ENCODE measurements at regions not wholly inside any gene's neighbourhood (a gene's known extent, or its start where the extent isn't known, plus 50 kb on each side); places are given as distances from the start of the nearest gene placed in this dataset.

GRCh38 chr1:239939602-239940001 is 152.1 kb upstream of the FMN2 start:
- ATAC-seq (no peak), DNase-seq (ENCODE audit: low spot score) (no peak)
- TF ChIP-seq JUN (CRISPR knock-in tag; IDR thresholded peaks at IDR 0.05) (no peak), MLX (CRISPR knock-in tag; IDR thresholded peaks at IDR 0.05) (no peak), NFE2L1 (CRISPR knock-in tag; IDR thresholded peaks at IDR 0.05) (no peak), IRF1 (CRISPR knock-in tag; IDR thresholded peaks at IDR 0.05) (no peak), ZNF138 (CRISPR knock-in tag; conservative IDR thresholded peaks at IDR 0.05) (no peak), GABPB1 (CRISPR knock-in tag; IDR thresholded peaks at IDR 0.05) (no peak), ZBTB43 (CRISPR knock-in tag; IDR thresholded peaks at IDR 0.05) (no peak), NFATC4 (CRISPR knock-in tag; IDR thresholded peaks at IDR 0.05) (no peak), FOXJ3 (CRISPR knock-in tag; IDR thresholded peaks at IDR 0.05; ENCODE audit: borderline replicate concordance) (no peak), NR3C1 (CRISPR knock-in tag; conservative IDR thresholded peaks at IDR 0.05; ENCODE audit: low read depth) (no peak), CREB1 (CRISPR knock-in tag; IDR thresholded peaks at IDR 0.05) (no peak), ZNF396 (CRISPR knock-in tag; IDR thresholded peaks at IDR 0.05; ENCODE audit: borderline replicate concordance) (no peak), HMGXB4 (CRISPR knock-in tag; IDR thresholded peaks at IDR 0.05) (no peak), CREM (CRISPR knock-in tag; IDR thresholded peaks at IDR 0.05) (no peak), CBFB (CRISPR knock-in tag; IDR thresholded peaks at IDR 0.05; ENCODE audit: low read depth) (no peak), ZNF219 (CRISPR knock-in tag; IDR thresholded peaks at IDR 0.05; ENCODE audit: borderline replicate concordance) (no peak)
- Mint-ChIP-seq H3K4me3 (no peak overlapping the region), H3K4me1 (no peaks in the 10 kb centered on the region), H3K9me3 (peaks cover 36% of the 10 kb centered on the region), H3K27me3 (ENCODE audit: low read depth) (no peaks in the 10 kb centered on the region), H3K27ac (no peak overlapping the region; the same call in 1 of the 2 replicates), H3K36me3 (peaks cover 28% of the 10 kb centered on the region)
- POLR2A ChIA-PET, result no interaction called here
- CTCF ChIA-PET, result interaction anchor here (1.0 to 1.2 kb wide), 2 partner anchors 12 to 66 kb away, joined by 3 to 5 read pairs; no protein-coding TSS in a partner anchor

GRCh38 chr1:239943761-239944160 is 147.9 kb upstream of the FMN2 start:
- CTCF ChIA-PET, result no interaction called here
- DNase-seq (ENCODE audit: low spot score) (no peak), ATAC-seq (no peak)
- H3K9me3 Mint-ChIP-seq, result peaks cover 47% of the 10 kb centered on the region
- TF ChIP-seq ATF1 (CRISPR knock-in tag; IDR thresholded peaks at IDR 0.05), result no peak
- no peak for TF ChIP-seq HMGA2 (CRISPR knock-in tag; IDR thresholded peaks at IDR 0.05)
- no peak for TF ChIP-seq ZNF671 (CRISPR knock-in tag; IDR thresholded peaks at IDR 0.05)
- no peak for TF ChIP-seq ATF6 (CRISPR knock-in tag; IDR thresholded peaks at IDR 0.05)
- no peak for TF ChIP-seq PREB (CRISPR knock-in tag; IDR thresholded peaks at IDR 0.05; ENCODE audit: borderline replicate concordance)
- TF ChIP-seq JUN (CRISPR knock-in tag; IDR thresholded peaks at IDR 0.05), result no peak
- no peak for TF ChIP-seq NR1H2 (CRISPR knock-in tag; IDR thresholded peaks at IDR 0.05)
- no peak for TF ChIP-seq ATF3 (CRISPR knock-in tag; conservative IDR thresholded peaks at IDR 0.05)
- TF ChIP-seq ZNF423 (CRISPR knock-in tag; IDR thresholded peaks at IDR 0.05), result no peak
- H3K27ac Mint-ChIP-seq, result no peak overlapping the region
- H3K4me3 Mint-ChIP-seq, result no peak overlapping the region
- POLR2A ChIA-PET, result no interaction called here
- H3K36me3 Mint-ChIP-seq, result peaks cover 33% of the 10 kb centered on the region
- H3K4me1 Mint-ChIP-seq, result no peaks in the 10 kb centered on the region
- H3K27me3 Mint-ChIP-seq (ENCODE audit: low read depth), result no peaks in the 10 kb centered on the region

All from WTC11 (cell line).